Endothelial cell (in vitro differentiated cells): ENCODE measurements at regions not wholly inside any gene's neighbourhood (a gene's known extent, or its start where the extent isn't known, plus 50 kb on each side); places are given as distances from the start of the nearest gene placed in this dataset.
"Not testable (repeated sequence)": the region's sequence is repeated elsewhere in the genome, so short reads cannot be mapped to it uniquely, and the experiment has no call there.

Experiments
- DNase-seq: peaks from one replicate; pipeline ENCODE4 v3.0.0; 2021; ENCODE audit warnings: low spot score
- H3K27ac Mint-ChIP-seq: one replicate; pipeline ENCODE4 v1.8.0; 2021; ENCODE audit warnings: mixed read lengths, inconsistent platforms; ENCODE audit not compliant: unreplicated experiment
- H3K27me3 Mint-ChIP-seq: one replicate; pipeline ENCODE4 v1.8.0; 2021; ENCODE audit warnings: mild to moderate bottlenecking, moderate library complexity, mixed read lengths, inconsistent platforms; ENCODE audit not compliant: unreplicated experiment
- H3K36me3 Mint-ChIP-seq: one replicate; pipeline ENCODE4 v1.8.0; 2021; ENCODE audit warnings: mild to moderate bottlenecking, low read depth, mixed read lengths, inconsistent platforms; ENCODE audit not compliant: unreplicated experiment
- H3K4me1 Mint-ChIP-seq: one replicate; pipeline ENCODE4 v1.8.0; 2021; ENCODE audit warnings: mild to moderate bottlenecking, mixed read lengths, inconsistent platforms; ENCODE audit not compliant: unreplicated experiment
- H3K4me3 Mint-ChIP-seq: one replicate; pipeline ENCODE4 v1.8.0; 2021; ENCODE audit warnings: mild to moderate bottlenecking, mixed read lengths, inconsistent platforms; ENCODE audit not compliant: unreplicated experiment
- H3K9me3 Mint-ChIP-seq: one replicate; pipeline ENCODE4 v1.8.0; 2021; ENCODE audit warnings: mixed read lengths, inconsistent platforms; ENCODE audit not compliant: unreplicated experiment
- CTCF ChIP-seq: fragments of 200-600 bp; sonication (generic); IDR thresholded peaks from one replicate; pipeline ENCODE4 v1.5.0; 2021; ENCODE audit warnings: antibody characterized with exemption; ENCODE audit not compliant: unreplicated experiment

- Mint-ChIP-seq H3K4me1 (no peaks in the 10 kb centered on the region), H3K27me3 (peaks cover 7% of the 10 kb centered on the region), H3K36me3 (no peaks in the 10 kb centered on the region), H3K9me3 (peaks cover 6% of the 10 kb centered on the region), H3K27ac (no peak overlapping the region), H3K4me3 (no peak overlapping the region)
- DNase-seq, result no peak
- no peak for TF ChIP-seq CTCF
Measured at GRCh38 chr9:93891549-93892310, 63.4 kb downstream of the BARX1 start.

GRCh38 chr9:93891050-93891449 lies 64.1 kb downstream of the BARX1 start:
- no peak for TF ChIP-seq CTCF
- Mint-ChIP-seq H3K4me3 (no peak overlapping the region), H3K27ac (no peak overlapping the region), H3K36me3 (no peaks in the 10 kb centered on the region), H3K27me3 (peaks cover 7% of the 10 kb centered on the region), H3K9me3 (peaks cover 6% of the 10 kb centered on the region), H3K4me1 (no peaks in the 10 kb centered on the region)
- DNase-seq, result no peak

- no peaks in the 10 kb centered on the region for H3K36me3 Mint-ChIP-seq
- DNase-seq, result no peak
- no peak overlapping the region for H3K27ac Mint-ChIP-seq
- peaks cover 6% of the 10 kb centered on the region for H3K9me3 Mint-ChIP-seq
- no peak for TF ChIP-seq CTCF
- H3K27me3 Mint-ChIP-seq, result peaks cover 7% of the 10 kb centered on the region
- H3K4me1 Mint-ChIP-seq, result no peaks in the 10 kb centered on the region
- no peak overlapping the region for H3K4me3 Mint-ChIP-seq
Measured at GRCh38 chr9:93890436-93890935, 64.7 kb downstream of the BARX1 start.

- H3K4me3 Mint-ChIP-seq, result no peak overlapping the region
- H3K9me3 Mint-ChIP-seq, result no peaks in the 10 kb centered on the region
- no peak for TF ChIP-seq CTCF
- no peaks in the 10 kb centered on the region for H3K36me3 Mint-ChIP-seq
- DNase-seq, result no peak
- H3K4me1 Mint-ChIP-seq, result no peaks in the 10 kb centered on the region
- H3K27ac Mint-ChIP-seq, result no peak overlapping the region
- peaks cover 10% of the 10 kb centered on the region for H3K27me3 Mint-ChIP-seq
Measured at GRCh38 chr9:93886911-93887310, 68.2 kb downstream of the BARX1 start.

GRCh38 chr9:93884808-93885207 lies 70.3 kb downstream of the BARX1 start:
- Mint-ChIP-seq H3K9me3 (no peaks in the 10 kb centered on the region), H3K36me3 (no peaks in the 10 kb centered on the region), H3K4me3 (no peak overlapping the region), H3K4me1 (no peaks in the 10 kb centered on the region), H3K27me3 (peaks cover 8% of the 10 kb centered on the region), H3K27ac (no peak overlapping the region)
- no peak for TF ChIP-seq CTCF
- DNase-seq, result no peak

- H3K27ac Mint-ChIP-seq, H3K27me3 Mint-ChIP-seq, H3K9me3 Mint-ChIP-seq, H3K36me3 Mint-ChIP-seq, H3K4me1 Mint-ChIP-seq, DNase-seq, H3K4me3 Mint-ChIP-seq: not testable (repeated sequence)
Measured at GRCh38 chr9:93879662-93880407, 75.3 kb downstream of the BARX1 start.
